ENCODE measurements at regions not wholly inside any gene's neighbourhood (a gene's known extent, or its start where the extent isn't known, plus 50 kb on each side); places are given as distances from the start of the nearest gene placed in this dataset.

DNA sequence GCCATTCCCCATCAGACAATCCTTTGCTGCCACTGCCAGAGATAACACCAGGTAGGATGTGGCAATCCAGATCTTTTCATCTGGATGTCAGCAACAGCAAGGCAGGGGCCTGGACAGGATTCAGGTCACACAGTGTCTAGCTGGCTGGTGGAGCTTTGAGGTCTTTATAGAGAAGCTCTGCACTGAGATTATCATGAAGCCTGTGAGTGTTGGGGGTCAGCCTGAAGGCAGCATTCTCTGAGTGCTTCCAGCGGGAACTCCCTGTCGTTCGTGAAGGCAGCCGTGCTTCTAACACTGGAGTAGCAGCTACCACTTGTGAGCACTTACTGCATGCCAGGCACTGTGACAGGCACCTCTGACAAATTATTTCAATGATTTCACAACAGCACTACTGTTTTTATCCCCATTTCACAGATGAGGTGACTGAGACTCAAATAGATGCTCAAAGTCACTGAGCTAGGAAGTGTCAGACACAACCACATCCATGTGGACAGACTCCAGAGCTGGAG lies 85.7 kb downstream of the SEMA4F start:
- TF ChIP-seq, protein P1, sequence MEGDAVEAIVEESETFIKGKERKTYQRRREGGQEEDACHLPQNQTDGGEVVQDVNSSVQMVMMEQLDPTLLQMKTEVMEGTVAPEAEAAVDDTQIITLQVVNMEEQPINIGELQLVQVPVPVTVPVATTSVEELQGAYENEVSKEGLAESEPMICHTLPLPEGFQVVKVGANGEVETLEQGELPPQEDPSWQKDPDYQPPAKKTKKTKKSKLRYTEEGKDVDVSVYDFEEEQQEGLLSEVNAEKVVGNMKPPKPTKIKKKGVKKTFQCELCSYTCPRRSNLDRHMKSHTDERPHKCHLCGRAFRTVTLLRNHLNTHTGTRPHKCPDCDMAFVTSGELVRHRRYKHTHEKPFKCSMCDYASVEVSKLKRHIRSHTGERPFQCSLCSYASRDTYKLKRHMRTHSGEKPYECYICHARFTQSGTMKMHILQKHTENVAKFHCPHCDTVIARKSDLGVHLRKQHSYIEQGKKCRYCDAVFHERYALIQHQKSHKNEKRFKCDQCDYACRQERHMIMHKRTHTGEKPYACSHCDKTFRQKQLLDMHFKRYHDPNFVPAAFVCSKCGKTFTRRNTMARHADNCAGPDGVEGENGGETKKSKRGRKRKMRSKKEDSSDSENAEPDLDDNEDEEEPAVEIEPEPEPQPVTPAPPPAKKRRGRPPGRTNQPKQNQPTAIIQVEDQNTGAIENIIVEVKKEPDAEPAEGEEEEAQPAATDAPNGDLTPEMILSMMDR (conservative IDR thresholded peaks at IDR 0.05): no peak
- TF ChIP-seq EZH2 (IDR thresholded peaks at IDR 0.05; ENCODE audit: low read depth): no peak

Measured in PC-9 (cell line).